Hepatocyte (in vitro differentiated cells): ENCODE measurements at regions not wholly inside any gene's neighbourhood (a gene's known extent, or its start where the extent isn't known, plus 50 kb on each side); places are given as distances from the start of the nearest gene placed in this dataset.
A peak's percentile ranks its signal among the peaks of the same experiment; 100 is the strongest.

ENCODE experiments used
- DNase-seq: peaks from one replicate; pipeline ENCODE4 v3.0.0-alpha.2; 2016; ENCODE audit warnings: low spot score
- H2AFZ ChIP-seq: fragments of 200-600 bp; sonication (generic); 2 replicates; pipeline ENCODE4 v1.6.0; 2016; ENCODE audit warnings: antibody characterized with exemption, mild to moderate bottlenecking
- H3K27ac ChIP-seq: fragments of 200-600 bp; sonication (generic); 2 replicates; pipeline ENCODE4 v1.5.1; 2016; ENCODE audit warnings: mild to moderate bottlenecking
- H3K27me3 ChIP-seq: fragments of 200-600 bp; sonication (generic); 2 replicates; pipeline ENCODE4 v1.6.1; 2016
- H3K36me3 ChIP-seq: fragments of 200-600 bp; sonication (generic); replicated peaks from 2 replicates; pipeline ENCODE4 v1.5.1; 2016; ENCODE audit warnings: low read depth; ENCODE audit not compliant: insufficient read depth
- H3K4me1 ChIP-seq: fragments of 200-600 bp; sonication (generic); 2 replicates; pipeline ENCODE4 v1.5.1; 2016; ENCODE audit warnings: mild to moderate bottlenecking, moderate library complexity; ENCODE audit not compliant: insufficient read depth
- H3K4me2 ChIP-seq: fragments of 200-600 bp; sonication (generic); 2 replicates; pipeline ENCODE4 v1.6.0; 2016
- H3K4me3 ChIP-seq: fragments of 200-600 bp; sonication (generic); 2 replicates; pipeline ENCODE4 v1.5.1; 2016; ENCODE audit warnings: mild to moderate bottlenecking
- H3K79me2 ChIP-seq: fragments of 200-600 bp; sonication (generic); 2 replicates; pipeline ENCODE4 v1.6.0; 2017; ENCODE audit warnings: mild to moderate bottlenecking
- H3K9me2 ChIP-seq: fragments of 200-600 bp; sonication (generic); replicated peaks from 2 replicates; pipeline ENCODE4 v1.6.0; 2017; ENCODE audit warnings: mild to moderate bottlenecking; ENCODE audit not compliant: insufficient read depth
- H3K9me3 ChIP-seq: fragments of 200-600 bp; sonication (generic); 2 replicates; pipeline ENCODE4 v1.5.1; 2016; ENCODE audit warnings: low read depth, mild to moderate bottlenecking
- H4K20me1 ChIP-seq: fragments of 200-600 bp; sonication (generic); 2 replicates; pipeline ENCODE4 v1.6.0; 2016; ENCODE audit warnings: mild to moderate bottlenecking; ENCODE audit not compliant: insufficient read depth, poor library complexity, severe bottlenecking
- EZH2 ChIP-seq: fragments of 200-600 bp; sonication (generic); IDR thresholded peaks from 2 replicates; pipeline ENCODE4 v1.6.1; 2016; ENCODE audit warnings: antibody characterized with exemption, mild to moderate bottlenecking, borderline replicate concordance
- EZH2phosphoT487 ChIP-seq: fragments of 200-600 bp; sonication (generic); IDR thresholded peaks from one replicate; pipeline ENCODE4 v1.6.1; 2018; ENCODE audit warnings: antibody characterized with exemption, mild to moderate bottlenecking, low read depth, moderate library complexity; ENCODE audit not compliant: unreplicated experiment, severe bottlenecking
- WGBS: methylation state at CpG from one replicate; pipeline ENCODE4 v1.1.6; 2016; ENCODE audit warnings: low lambda C conversion rate; ENCODE audit errors: missing lambda C conversion rate; 5-methylcytosine and 5-hydroxymethylcytosine counted together
- TF ChIP-seq, protein P1 (sequence below): fragments of 200-600 bp; sonication (generic); IDR thresholded peaks from 2 replicates; pipeline ENCODE4 v1.5.1; 2016; ENCODE audit warnings: antibody characterized with exemption, mild to moderate bottlenecking; ENCODE audit not compliant: poor library complexity

DNA sequence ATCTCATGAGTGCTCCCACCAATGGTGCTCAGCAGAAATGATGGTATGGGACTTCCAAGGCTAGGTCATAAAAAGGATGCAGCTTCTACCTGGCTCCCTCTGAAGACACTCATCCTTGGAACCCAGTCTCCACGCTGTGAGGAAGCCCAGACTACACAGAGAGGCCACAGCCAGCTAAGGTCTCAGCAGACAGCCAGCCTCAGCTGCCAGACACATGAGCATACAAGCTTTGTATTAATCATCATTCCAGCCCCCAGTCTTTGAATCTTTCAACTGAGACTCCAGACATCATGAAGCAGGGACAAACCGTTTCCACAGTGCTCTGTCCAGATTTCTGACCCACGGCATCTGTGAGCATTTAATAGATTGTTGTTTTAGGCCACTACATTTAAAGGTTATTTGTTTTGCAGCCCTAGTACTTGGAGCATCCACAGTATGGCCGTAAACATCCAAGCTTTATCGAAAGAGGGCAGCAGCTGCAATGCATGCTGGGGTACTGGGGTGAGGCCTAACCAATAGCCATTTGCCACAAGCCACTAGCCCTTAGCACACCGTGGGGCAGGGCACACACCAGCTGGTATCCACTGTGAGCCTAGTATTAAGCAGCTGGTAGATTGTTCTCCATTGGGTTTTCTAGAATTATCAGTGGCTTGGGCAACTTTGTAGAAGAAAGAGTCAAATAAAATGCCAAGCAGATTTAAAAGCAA, 449.1 kb downstream of the BCOR start:
- Histone ChIP-seq H3K4me1 (no peaks in the 10 kb centered on the region), H3K79me2 (no peaks in the 10 kb centered on the region), H4K20me1 (no peaks in the 10 kb centered on the region), H3K27ac (no peak overlapping the region), H2AFZ (no peak overlapping the region), H3K36me3 (no peaks in the 10 kb centered on the region), H3K9me2 (no peaks in the 10 kb centered on the region), H3K27me3 (no peaks in the 10 kb centered on the region), H3K4me3 (no peak overlapping the region), H3K4me2 (no peak overlapping the region), H3K9me3 (no peaks in the 10 kb centered on the region)
- DNase-seq = no peak
- TF ChIP-seq EZH2 (no peak), EZH2phosphoT487 (no peak)
- TF ChIP-seq, protein P1, sequence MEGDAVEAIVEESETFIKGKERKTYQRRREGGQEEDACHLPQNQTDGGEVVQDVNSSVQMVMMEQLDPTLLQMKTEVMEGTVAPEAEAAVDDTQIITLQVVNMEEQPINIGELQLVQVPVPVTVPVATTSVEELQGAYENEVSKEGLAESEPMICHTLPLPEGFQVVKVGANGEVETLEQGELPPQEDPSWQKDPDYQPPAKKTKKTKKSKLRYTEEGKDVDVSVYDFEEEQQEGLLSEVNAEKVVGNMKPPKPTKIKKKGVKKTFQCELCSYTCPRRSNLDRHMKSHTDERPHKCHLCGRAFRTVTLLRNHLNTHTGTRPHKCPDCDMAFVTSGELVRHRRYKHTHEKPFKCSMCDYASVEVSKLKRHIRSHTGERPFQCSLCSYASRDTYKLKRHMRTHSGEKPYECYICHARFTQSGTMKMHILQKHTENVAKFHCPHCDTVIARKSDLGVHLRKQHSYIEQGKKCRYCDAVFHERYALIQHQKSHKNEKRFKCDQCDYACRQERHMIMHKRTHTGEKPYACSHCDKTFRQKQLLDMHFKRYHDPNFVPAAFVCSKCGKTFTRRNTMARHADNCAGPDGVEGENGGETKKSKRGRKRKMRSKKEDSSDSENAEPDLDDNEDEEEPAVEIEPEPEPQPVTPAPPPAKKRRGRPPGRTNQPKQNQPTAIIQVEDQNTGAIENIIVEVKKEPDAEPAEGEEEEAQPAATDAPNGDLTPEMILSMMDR = no peak
- 75% methylated on average over 6 of the region's 6 CpGs for WGBS

DNA sequence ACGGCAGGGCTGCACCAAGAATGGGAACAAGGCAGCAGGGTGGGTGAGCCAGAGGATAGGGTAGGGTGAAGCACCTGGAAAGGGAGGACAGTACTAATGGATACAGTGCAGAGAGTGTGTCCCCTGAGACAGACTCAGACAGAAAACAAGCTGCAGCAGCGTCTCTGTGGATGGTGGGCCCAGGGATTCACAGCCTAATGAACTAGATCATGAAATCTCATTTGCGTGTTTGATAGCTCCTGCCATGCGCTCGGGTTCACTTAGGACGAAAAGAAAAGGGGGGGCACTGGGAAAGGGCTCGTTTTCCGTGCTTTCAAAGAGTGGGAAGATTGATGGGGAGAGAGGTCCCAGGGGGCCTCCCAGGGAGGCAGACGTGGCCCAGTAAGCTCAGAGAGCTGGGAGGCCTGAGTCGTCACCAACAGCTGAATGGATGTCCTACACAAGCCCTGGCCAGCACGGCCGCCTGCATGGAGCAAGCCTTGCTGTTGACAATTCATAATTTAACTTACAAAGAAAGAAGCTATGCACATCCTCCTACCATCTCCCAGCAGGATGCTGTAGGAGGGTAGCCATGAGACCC, 446.9 kb downstream of the BCOR start:
- H3K79me2 ChIP-seq = no peaks in the 10 kb centered on the region

DNA sequence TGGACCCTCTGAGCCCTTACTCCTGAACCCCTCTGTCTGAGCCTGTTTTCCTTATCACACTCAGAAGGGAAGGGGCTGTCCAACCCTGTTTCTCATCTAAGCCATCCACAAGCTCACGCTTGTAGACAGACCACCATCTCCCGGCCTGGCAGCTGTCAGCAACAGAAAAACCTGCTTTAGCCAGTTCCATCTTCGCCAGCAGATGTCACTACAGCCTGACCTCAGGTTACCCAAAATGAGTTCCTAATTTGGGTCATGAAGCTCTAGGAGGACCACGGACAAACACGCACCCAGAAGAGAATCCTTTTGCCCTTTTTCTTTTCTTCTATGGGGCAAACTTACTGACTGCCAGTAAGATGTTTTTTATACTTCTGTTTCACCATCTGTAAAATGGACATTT, 445.4 kb downstream of the BCOR start:
- WGBS = 63% methylated on average over 5 of the region's 5 CpGs

More for the DNA sequence above, 446.9 kb downstream of the BCOR start:
- Histone ChIP-seq H3K27me3 (peaks cover 6% of the 10 kb centered on the region), H3K9me3 (no peaks in the 10 kb centered on the region), H2AFZ (no peak overlapping the region), H4K20me1 (no peaks in the 10 kb centered on the region), H3K4me1 (no peaks in the 10 kb centered on the region), H3K4me2 (no peak overlapping the region), H3K9me2 (no peaks in the 10 kb centered on the region), H3K27ac (no peak overlapping the region), H3K4me3 (no peak overlapping the region), H3K36me3 (no peaks in the 10 kb centered on the region)
- no peak for DNase-seq
- 80% methylated on average over 12 of the region's 12 CpGs for WGBS
- TF ChIP-seq EZH2phosphoT487 (no peak), EZH2 (no peak)
- TF ChIP-seq, protein P1 = no peak

More for the DNA sequence above, 445.4 kb downstream of the BCOR start:
- Histone ChIP-seq H3K4me1 (no peaks in the 10 kb centered on the region), H3K27ac (no peak overlapping the region), H3K4me3 (no peak overlapping the region), H3K9me3 (no peaks in the 10 kb centered on the region), H3K4me2 (no peak overlapping the region), H3K27me3 (peaks cover 6% of the 10 kb centered on the region), H2AFZ (no peak overlapping the region), H3K79me2 (no peaks in the 10 kb centered on the region), H3K9me2 (no peaks in the 10 kb centered on the region), H4K20me1 (no peaks in the 10 kb centered on the region), H3K36me3 (no peaks in the 10 kb centered on the region)
- TF ChIP-seq EZH2 = no peak
- TF ChIP-seq, protein P1 = peak; percentile 44
- no peak for DNase-seq
